Body of pancreas (tissue), 4 donors: ENCODE measurements at regions not wholly inside any gene's neighbourhood (a gene's known extent, or its start where the extent isn't known, plus 50 kb on each side); places are given as distances from the start of the nearest gene placed in this dataset.

Source experiments
- ATAC-seq: fragments of 150-250 bp; one replicate; pipeline ENCODE4 v1.9.1; 2016
- DNase-seq, 4 donors: peaks; one replicate each; pipeline ENCODE4 v3.0.0-alpha.2; 2019
- H3K27ac ChIP-seq, 4 donors: fragments of 200-600 bp; sonication (generic); 1 replicate in 3 of 4; 2 replicates in 1 of 4; pipeline versions ENCODE4 v1.5.1 to v1.6.1; 2016 to 2019; ENCODE audit warnings: mild to moderate bottlenecking in 1 of 4, mixed read lengths in 1 of 4, moderate library complexity in 1 of 4
- H3K27me3 ChIP-seq, 2 donors: fragments of 200-600 bp; sonication (generic); one replicate each; pipeline ENCODE4 v1.6.0; 2016; ENCODE audit warnings: mild to moderate bottlenecking in 1 of 2
- H3K36me3 ChIP-seq, 2 donors: fragments of 200-600 bp; sonication (generic); replicated peaks in 1 of 2; 2 replicates each; pipeline ENCODE4 v1.5.1; 2016; ENCODE audit warnings: low read depth in 2 of 2; ENCODE audit not compliant: insufficient read depth in 1 of 2
- H3K4me1 ChIP-seq: fragments of 200-600 bp; sonication (generic); one replicate; pipeline ENCODE4 v1.6.0; 2016
- H3K4me3 ChIP-seq, 2 donors: fragments of 200-600 bp; sonication (generic); 1 replicate in 1 of 2; 2 replicates in 1 of 2; pipeline ENCODE4 v1.5.1; 2016 to 2019
- H3K9me3 ChIP-seq, 3 donors: fragments of 200-600 bp; sonication (generic); 1 replicate in 2 of 3; 2 replicates in 1 of 3; pipeline ENCODE4 v1.5.1; 2016
- CTCF ChIP-seq, 7 experiments: fragments of 450-650 bp in 4 of 7; fragments of 200-600 bp in 3 of 7; sonication (generic) in 3 of 7; IDR thresholded peaks; one replicate each; pipeline ENCODE4 v1.5.1; 2016 to 2019; ENCODE audit warnings: antibody characterized with exemption in 7 of 7
- POLR2A ChIP-seq, 3 donors: fragments of 450-650 bp; IDR thresholded peaks; one replicate each; pipeline ENCODE4 v1.6.1; 2016; ENCODE audit warnings: antibody characterized with exemption in 3 of 3, mild to moderate bottlenecking in 2 of 3
- WGBS, 2 donors: methylation state at CpG; one replicate each; pipeline ENCODE4 v1.1.5; 2017; 5-methylcytosine and 5-hydroxymethylcytosine counted together
- intact Hi-C: fragments of 100-400 bp; cut with DNase I; formaldehyde crosslinking; loops from one replicate; pipeline ENCODE4 v1.15.1; 2023

- WGBS, 2 donors, result 57 to 59% methylated on average over 2 of the region's 2 CpGs
- H3K36me3 ChIP-seq, result no peaks in the 10 kb centered on the region
- H3K9me3 ChIP-seq, result no peaks in the 10 kb centered on the region
- ATAC-seq (no peak), DNase-seq (no peak)
- intact Hi-C loops, result no loop called here
- peaks cover 16% of the 10 kb centered on the region for H3K4me1 ChIP-seq
- H3K4me3 ChIP-seq, result no peak overlapping the region
- no peak for TF ChIP-seq POLR2A (IDR thresholded peaks at IDR 0.05)
- no peak for TF ChIP-seq CTCF (IDR thresholded peaks at IDR 0.05)
- no peaks in the 10 kb centered on the region for H3K27me3 ChIP-seq
- H3K27ac ChIP-seq, result no peak overlapping the region
Observed at GRCh38 chr4:159495515-159496236, 392.8 kb downstream of the RAPGEF2 start.

GRCh38 chr4:159496248-159496647, 393.4 kb downstream of the RAPGEF2 start:
- WGBS, 2 donors, result 50 to 86% methylated on average over 1 of the region's 1 CpG
- H3K27ac ChIP-seq, result no peak overlapping the region
- H3K9me3 ChIP-seq, result no peaks in the 10 kb centered on the region
- ATAC-seq (no peak), DNase-seq (no peak)
- TF ChIP-seq POLR2A (IDR thresholded peaks at IDR 0.05), result no peak
- no peak for TF ChIP-seq CTCF (IDR thresholded peaks at IDR 0.05)
- intact Hi-C loops, result no loop called here
- H3K27me3 ChIP-seq, result no peaks in the 10 kb centered on the region
- H3K4me1 ChIP-seq, result peaks cover 16% of the 10 kb centered on the region
- no peak overlapping the region for H3K4me3 ChIP-seq
- no peaks in the 10 kb centered on the region for H3K36me3 ChIP-seq

GRCh38 chr4:159497936-159498335, 395.1 kb downstream of the RAPGEF2 start:
- Histone ChIP-seq H3K36me3 (no peaks in the 10 kb centered on the region), H3K27me3 (no peaks in the 10 kb centered on the region), H3K27ac (no peak overlapping the region), H3K9me3 (no peaks in the 10 kb centered on the region), H3K4me3 (no peak overlapping the region), H3K4me1 (peaks cover 16% of the 10 kb centered on the region)
- TF ChIP-seq POLR2A (IDR thresholded peaks at IDR 0.05), result no peak
- TF ChIP-seq CTCF (IDR thresholded peaks at IDR 0.05), result no peak
- intact Hi-C loops, result no loop called here
- WGBS, 2 donors, result 74 to 81% methylated on average over 2 of the region's 2 CpGs
- ATAC-seq, result no peak
- no peak for DNase-seq

- peak; percentile 15 to 65 (median 22) for DNase-seq
- TF ChIP-seq CTCF (IDR thresholded peaks at IDR 0.05) (no peak), POLR2A (IDR thresholded peaks at IDR 0.05) (no peak)
- 41 to 44% methylated on average over 5 of the region's 5 CpGs for WGBS, 2 donors
Observed at GRCh38 chr4:159498446-159499115, 395.7 kb downstream of the RAPGEF2 start.

More at GRCh38 chr4:159498446-159499115, 395.7 kb downstream of the RAPGEF2 start:
- Histone ChIP-seq H3K4me1 (peaks cover 16% of the 10 kb centered on the region), H3K27me3 (no peaks in the 10 kb centered on the region), H3K27ac (no peak overlapping the region), H3K4me3 (no peak overlapping the region), H3K9me3 (no peaks in the 10 kb centered on the region), H3K36me3 (no peaks in the 10 kb centered on the region)
- intact Hi-C loops, result no loop called here
- ATAC-seq, result peak; percentile 56
